HG02678 (cell line): ENCODE measurements at regions not wholly inside any gene's neighbourhood (a gene's known extent, or its start where the extent isn't known, plus 50 kb on each side); places are given as distances from the start of the nearest gene placed in this dataset.
"Not testable (repeated sequence)": the region's sequence is repeated elsewhere in the genome, so short reads cannot be mapped to it uniquely, and the experiment has no call there.

Experiments used
- ATAC-seq: cut with Tn5 transposase; IDR thresholded peaks from one replicate; pipeline ENCODE4 v1.9.1; 2021; ENCODE audit warnings: mild to moderate bottlenecking, moderate library complexity; ENCODE audit not compliant: unreplicated experiment

DNA sequence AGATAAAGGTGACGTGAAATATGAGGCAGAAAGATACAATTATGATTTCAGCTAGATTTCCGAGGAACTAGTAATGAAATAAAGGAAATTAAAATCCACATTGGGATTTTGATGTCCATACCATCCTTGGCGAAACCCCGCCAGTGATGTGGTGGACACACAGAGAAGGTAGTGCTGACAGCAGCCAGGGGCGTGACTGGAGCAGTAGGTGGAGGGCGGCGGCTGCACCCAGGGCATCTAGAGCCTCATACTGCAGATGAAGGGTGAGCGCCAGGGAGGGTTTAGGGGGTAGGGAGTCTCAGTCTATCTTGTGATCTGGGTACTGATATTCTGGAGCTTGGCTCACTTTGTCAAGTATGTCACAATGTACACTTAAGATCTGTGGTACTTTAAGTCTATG is 855.5 kb upstream of the POM121L12 start:
- ATAC-seq, result no peak

GRCh38 chr7:52168085-52168484 is 851.5 kb upstream of the COBL start:
- no peak for ATAC-seq

DNA sequence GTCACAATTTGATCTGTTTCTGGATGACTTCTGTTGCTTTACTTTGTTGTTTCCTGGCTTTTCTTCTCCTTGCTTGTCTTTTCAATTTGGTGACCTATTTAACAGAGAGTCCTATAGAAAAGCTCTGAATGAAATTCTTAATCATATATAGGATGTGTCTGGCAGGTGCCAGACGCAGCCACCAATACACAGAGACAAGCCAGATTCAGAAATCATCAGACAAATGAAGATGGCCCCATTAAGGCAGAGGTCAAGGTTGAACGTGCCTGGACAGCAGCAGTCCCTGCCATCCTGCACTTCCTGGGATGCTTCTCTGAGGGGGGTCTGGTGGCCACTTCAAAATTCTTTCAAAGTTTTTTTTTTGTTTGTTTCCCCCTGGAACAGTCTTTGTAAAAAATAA is 846.7 kb upstream of the COBL start:
- no peak for ATAC-seq

DNA sequence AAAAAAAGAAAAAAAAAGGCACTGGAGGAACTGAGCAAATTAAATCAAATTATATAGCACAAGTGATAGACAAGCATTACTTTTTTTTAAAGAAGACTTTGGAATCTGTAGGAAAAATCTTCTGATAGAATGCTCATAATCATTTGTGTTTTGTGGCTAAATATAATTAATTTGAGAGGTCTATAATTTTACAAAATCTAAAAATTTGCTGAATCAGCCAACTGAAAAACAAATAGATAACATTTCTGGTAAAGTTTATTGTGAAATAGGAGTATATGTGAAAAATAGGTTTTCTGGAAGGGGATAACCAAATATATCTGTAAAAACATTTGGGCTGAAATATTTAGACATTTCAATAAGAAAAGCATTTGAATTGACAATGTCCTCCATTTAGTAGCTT is 844.9 kb upstream of the COBL start:
- no peak for ATAC-seq

GRCh38 chr7:52159421-52159820 is 842.8 kb upstream of the COBL start:
- ATAC-seq, result not testable (repeated sequence)

GRCh38 chr7:52154382-52154781 is 837.8 kb upstream of the COBL start:
- no peak for ATAC-seq

- no peak for ATAC-seq
These were observed 835.0 kb upstream of the COBL start for GRCh38 chr7:52151559-52151958.

GRCh38 chr7:52150952-52151351 is 834.3 kb upstream of the COBL start:
- ATAC-seq, result no peak

DNA sequence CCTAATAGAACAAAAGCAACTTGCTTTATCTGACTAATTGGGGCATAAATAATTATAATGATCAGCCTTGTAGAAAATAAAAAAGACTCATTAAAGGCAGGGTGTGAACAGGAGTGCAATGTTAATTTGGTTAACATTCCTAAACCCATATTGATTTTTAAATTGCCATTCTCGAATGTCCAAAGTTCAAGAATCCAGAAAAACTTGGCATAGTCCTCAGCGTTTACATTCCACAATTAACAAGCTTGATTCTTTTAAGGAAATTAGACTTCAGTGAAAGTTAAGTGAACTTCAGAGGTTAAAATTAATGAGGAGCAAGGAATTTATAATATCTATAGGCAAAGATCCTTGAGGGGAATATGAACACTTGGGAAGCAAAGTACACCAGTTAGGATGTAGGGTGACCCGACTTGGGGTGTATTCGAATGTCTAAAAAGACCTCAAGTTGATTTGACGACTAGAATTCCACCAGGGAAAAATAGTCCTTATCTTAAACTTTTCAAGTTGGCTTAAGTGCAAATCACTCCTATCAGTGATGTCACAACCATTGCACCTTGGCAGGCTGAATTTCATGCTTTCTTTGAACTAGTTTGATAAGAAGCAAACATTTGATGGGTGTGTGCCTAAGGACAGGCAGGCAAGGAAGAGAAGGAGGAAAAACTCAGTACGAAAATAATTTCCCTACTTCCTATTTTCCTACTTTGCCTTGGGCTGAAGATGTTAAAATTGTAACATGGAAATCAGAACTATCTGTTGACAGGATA is 830.4 kb upstream of the COBL start:
- no peak for ATAC-seq

DNA sequence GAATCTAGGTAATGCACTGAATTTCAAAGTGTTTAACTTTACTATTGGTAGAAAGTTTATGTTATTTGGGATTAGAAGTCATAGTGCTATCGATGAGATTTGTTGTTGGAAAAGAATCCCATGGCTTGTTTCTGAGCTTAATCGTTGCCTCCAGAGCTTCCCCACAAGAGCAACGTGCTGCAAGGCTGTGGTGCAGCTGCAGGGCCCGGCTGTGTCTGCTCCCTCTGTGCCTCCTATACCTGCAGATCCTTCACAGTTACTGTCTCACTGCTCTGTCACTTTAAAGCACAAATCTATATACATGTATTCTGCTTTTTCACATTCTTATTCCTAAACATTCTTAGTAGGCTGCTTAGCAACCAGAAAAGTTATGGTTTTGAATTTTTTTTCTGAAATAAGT is 826.6 kb upstream of the COBL start:
- no peak for ATAC-seq

DNA sequence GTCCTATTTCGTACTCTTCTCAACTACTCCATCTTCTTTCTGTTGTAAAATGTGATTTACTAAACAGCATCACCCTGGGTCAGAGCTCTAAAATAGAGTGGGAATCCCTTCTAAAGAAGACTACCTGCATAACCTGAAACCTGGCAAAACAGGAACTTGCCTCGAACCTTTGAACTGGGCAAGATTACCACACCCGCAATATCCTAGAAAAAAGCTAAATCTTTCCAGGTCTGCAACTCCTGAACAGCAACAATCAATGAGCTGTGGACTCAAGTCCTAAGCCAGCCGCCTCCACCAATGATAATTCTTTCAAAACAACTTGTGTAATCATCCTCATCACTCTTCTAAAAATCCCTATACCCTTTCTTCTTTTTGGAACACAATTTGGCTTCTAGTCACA is 824.2 kb upstream of the COBL start:
- no peak for ATAC-seq

DNA sequence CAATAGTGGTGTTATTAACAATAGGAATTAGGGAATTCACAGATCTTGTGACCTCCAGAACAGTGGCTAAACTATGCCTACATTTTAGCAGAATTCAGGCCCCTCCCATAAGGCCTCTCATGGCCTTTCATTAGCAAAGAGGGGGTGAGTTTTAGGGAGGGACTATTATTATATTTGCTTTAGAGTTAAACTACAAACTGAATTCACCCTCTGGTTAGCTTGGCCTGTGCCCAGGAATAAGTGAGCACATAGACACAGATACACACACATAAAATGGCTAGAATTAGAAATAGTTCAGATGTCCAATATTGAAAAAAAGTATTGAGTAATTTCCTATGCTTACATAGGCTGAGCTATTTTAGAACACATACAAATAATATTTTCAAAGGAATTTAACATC is 818.8 kb upstream of the COBL start:
- no peak for ATAC-seq

DNA sequence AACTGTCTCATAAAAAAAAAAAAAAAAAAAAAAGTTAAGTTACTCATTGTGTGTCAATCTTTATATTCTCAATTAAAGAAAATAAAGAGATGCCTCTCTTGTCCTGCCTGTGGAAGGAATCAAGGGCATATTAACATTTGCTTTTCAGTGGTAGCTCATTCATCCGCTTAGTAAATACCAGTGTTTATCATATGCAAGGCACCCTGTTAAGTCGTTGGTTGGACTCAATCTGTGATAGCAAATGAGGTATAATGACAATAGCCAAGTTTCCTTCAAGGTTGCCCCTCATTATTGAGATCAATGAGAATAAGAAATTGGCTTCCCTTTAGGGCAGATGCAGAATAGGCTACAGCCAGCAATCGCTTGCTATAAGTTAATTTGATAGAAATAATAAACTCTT is 812.7 kb upstream of the COBL start:
- ATAC-seq, result no peak

DNA sequence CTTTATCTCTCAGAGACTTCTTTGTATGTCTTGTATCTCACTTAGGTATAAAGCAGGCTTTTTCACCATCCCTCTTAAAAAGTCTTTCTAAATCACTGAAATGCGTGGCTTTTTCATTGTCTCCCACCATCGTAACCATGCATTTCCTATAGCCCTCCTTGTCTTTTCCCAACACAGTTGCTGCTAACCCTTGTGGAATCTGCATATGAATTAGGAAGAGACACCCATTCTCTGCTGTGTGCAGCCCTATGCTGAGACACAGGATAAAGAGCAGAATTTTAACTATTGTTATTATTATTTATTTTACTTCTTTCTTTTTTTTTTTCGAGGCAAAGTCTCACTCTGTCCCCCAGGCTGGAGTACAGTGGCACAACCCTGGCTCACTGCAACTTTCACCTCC is 804.3 kb upstream of the COBL start:
- ATAC-seq, result no peak

DNA sequence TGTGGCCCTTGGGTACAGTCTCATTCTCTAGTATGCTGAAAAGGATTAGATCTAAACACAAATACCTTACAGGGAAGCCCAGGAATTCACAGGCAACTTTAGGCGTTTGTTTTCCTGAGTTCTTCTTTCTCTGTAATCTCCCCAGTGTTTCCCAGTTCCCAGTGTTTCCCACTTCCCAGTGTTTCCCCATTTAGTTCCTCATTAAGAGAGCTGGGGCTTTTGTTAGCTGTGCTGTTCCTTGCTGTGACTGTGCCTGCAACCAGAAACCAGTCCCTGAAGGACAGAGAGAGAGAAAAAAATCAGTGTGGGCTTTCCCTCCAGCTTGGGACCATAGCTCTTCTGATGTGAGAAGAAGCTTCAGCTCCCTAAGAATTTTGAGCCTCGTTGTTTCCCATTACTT is 802.9 kb upstream of the COBL start:
- no peak for ATAC-seq

DNA sequence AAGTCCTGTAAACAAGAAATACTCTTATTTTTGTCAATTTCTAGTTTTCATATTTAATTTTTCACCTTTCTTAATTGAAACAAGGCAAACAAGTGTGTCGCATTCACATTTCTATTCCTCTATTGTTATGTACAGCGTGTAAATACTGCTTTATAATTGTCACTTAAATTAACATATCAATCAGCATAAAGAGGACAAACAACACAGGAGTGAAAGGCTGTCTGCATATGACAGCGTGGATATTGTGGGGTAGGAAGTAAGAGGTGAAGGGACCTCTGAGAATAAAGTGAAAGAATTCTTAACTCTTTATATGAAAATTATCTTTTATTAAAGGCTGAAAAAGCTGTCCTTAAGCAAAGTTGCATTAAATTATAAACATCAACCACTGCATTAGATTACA is 797.9 kb upstream of the COBL start:
- no peak for ATAC-seq

- no peak for ATAC-seq
These were observed 797.4 kb upstream of the COBL start for GRCh38 chr7:52114056-52114455.

GRCh38 chr7:52107355-52107754 is 790.7 kb upstream of the COBL start:
- no peak for ATAC-seq

DNA sequence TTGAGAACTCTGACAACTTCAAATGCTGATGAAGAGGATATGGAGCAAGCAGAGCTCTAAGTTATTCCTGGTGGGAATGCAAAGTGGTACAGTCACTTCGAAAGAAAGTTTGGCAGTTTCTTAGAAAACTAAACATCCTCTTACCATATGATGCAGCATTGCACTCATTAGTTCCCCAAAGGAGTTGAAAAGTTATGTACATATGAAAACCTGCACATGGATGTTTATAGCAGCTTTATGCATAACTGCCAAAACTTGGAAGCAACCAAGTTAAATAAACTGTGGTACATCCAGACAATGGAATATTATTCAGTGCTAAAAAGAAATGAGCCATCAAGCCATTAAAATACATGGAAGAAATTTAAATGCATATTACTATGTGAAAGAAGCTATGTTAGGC is 779.3 kb upstream of the COBL start:
- no peak for ATAC-seq

DNA sequence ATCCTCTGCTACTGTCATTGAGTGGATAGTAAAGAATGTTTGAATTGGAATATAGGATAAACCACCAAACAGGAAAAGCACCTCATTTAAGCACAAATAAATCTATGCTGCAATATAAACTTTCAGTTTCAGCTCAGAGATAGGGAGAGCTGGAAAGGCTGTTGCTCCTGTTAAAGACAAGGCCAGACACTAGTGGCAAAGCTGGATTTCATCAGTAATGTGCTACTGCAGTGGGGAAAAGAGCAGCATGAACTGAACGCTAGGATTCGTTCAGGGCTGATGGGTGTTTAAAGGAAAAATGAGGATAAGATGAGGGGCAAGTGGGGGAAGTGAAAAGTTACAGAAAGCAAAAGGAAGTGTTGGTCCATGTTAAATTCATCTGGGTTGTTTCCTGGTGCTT is 775.4 kb upstream of the COBL start:
- ATAC-seq, result no peak

- ATAC-seq, result no peak
These were observed 774.5 kb upstream of the COBL start for GRCh38 chr7:52091101-52091500.

GRCh38 chr7:52088008-52088901 is 771.6 kb upstream of the COBL start:
- ATAC-seq, result no peak
